GM18519 (cell line): ENCODE measurements at regions not wholly inside any gene's neighbourhood (a gene's known extent, or its start where the extent isn't known, plus 50 kb on each side); places are given as distances from the start of the nearest gene placed in this dataset.

ENCODE experiments used
- ATAC-seq: cut with Tn5 transposase; IDR thresholded peaks from one replicate; pipeline ENCODE4 v1.9.1; 2021; ENCODE audit warnings: mild to moderate bottlenecking, moderate library complexity; ENCODE audit not compliant: unreplicated experiment, low FRiP score

DNA sequence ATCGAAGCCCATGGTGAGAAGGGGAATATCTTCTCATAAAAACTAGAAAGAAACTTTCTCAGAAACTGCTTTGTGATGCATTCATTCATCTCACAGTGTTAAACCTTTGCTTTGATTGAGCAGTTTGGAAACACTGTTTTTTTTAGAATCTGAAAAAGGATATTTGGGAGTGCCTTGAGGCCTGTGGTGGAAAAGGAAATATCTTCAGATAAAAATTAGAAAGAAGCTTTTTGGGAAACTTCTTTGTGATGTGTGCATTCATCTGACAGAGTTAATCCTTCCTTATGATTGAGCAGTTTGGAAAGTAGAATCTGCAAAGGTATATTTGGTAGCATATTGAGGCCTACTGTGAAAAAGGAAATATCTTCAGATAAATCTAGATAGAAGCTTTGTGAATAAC is 1594.9 kb downstream of the UQCRFS1 start:
- ATAC-seq = no peak

DNA sequence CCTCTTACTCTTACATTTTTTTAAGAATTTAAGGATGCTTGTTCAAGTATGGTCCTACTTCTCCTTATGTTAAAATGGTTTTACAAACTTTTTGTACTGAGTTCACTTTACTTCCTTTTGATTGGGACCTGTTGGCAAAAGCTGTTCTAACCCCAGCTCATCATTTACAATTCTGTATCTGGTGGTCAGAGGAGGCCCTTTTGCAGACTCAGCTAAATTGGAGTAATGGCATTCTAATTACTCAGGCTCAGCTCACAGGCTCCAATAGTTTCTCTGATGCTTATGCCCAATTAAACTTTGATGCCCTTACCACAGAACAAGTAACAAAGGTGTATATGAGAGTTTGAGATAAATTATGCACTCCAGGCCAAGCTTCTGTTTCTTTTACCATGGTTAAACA is 1632.0 kb downstream of the UQCRFS1 start:
- ATAC-seq = no peak
